Upper lobe of right lung (tissue), 1 donor: ENCODE measurements at regions not wholly inside any gene's neighbourhood (a gene's known extent, or its start where the extent isn't known, plus 50 kb on each side); places are given as distances from the start of the nearest gene placed in this dataset.
A peak's percentile ranks its signal among the peaks of the same experiment; 100 is the strongest.

Source experiments
- ATAC-seq: fragments of 200-7000 bp; cut with Tn5 transposase; one replicate; pipeline ENCODE4 v1.9.1; 2020; ENCODE audit warnings: mild to moderate bottlenecking, moderate library complexity
- DNase-seq: peaks from one replicate; pipeline ENCODE4 v3.0.0-alpha.2; 2020
- H3K27ac ChIP-seq: fragments of 200-600 bp; one replicate; pipeline ENCODE4 v1.8.0; 2022
- H3K27me3 ChIP-seq: fragments of 200-600 bp; one replicate; pipeline ENCODE4 v1.8.0; 2022; ENCODE audit warnings: mild to moderate bottlenecking
- H3K36me3 ChIP-seq: fragments of 200-600 bp; one replicate; pipeline ENCODE4 v1.8.0; 2022
- H3K4me1 ChIP-seq: fragments of 200-600 bp; one replicate; pipeline ENCODE4 v1.8.0; 2022
- H3K4me3 ChIP-seq: fragments of 200-600 bp; one replicate; pipeline ENCODE4 v1.8.0; 2022; ENCODE audit warnings: mild to moderate bottlenecking
- H3K9me3 ChIP-seq: fragments of 200-600 bp; one replicate; pipeline ENCODE4 v1.8.0; 2022
- CTCF ChIP-seq: fragments of 200-600 bp; IDR thresholded peaks from one replicate; pipeline ENCODE4 v1.8.0; 2022; ENCODE audit warnings: antibody characterized with exemption
- intact Hi-C: fragments of 100-400 bp; cut with DNase I; formaldehyde crosslinking; loops from one replicate; pipeline ENCODE4 v1.11.0; 2022
- donor health status: DM: no; HTN: yes; CAD: no; lungs with severe emphysema.

GRCh38 chr1:157367091-157367739 is 185.1 kb downstream of the FCRL5 start:
- no peak for TF ChIP-seq CTCF
- no peak overlapping the region for H3K4me3 ChIP-seq
- DNase-seq (no peak), ATAC-seq (no peak)
- H3K9me3 ChIP-seq: no peaks in the 10 kb centered on the region
- H3K4me1 ChIP-seq: no peaks in the 10 kb centered on the region
- H3K27ac ChIP-seq: no peak overlapping the region
- no peaks in the 10 kb centered on the region for H3K36me3 ChIP-seq
- intact Hi-C loops: no loop called here
- no peaks in the 10 kb centered on the region for H3K27me3 ChIP-seq

- intact Hi-C loops: no loop called here
- no peak for TF ChIP-seq CTCF
- no peaks in the 10 kb centered on the region for H3K27me3 ChIP-seq
These were observed 187.7 kb downstream of the FCRL5 start for GRCh38 chr1:157364612-157365011.

GRCh38 chr1:157363660-157364140 is 188.6 kb downstream of the FCRL5 start:
- ATAC-seq (peak; percentile 90), DNase-seq (no peak)
- intact Hi-C loops: no loop called here
- no peaks in the 10 kb centered on the region for H3K4me1 ChIP-seq
- no peak overlapping the region for H3K4me3 ChIP-seq
- H3K27me3 ChIP-seq: no peaks in the 10 kb centered on the region
- peak; percentile 59 for TF ChIP-seq CTCF
- H3K36me3 ChIP-seq: no peaks in the 10 kb centered on the region
- H3K27ac ChIP-seq: no peak overlapping the region
- no peaks in the 10 kb centered on the region for H3K9me3 ChIP-seq

More at GRCh38 chr1:157364612-157365011, 187.7 kb downstream of the FCRL5 start:
- no peak for ATAC-seq
- no peaks in the 10 kb centered on the region for H3K36me3 ChIP-seq
- no peaks in the 10 kb centered on the region for H3K4me1 ChIP-seq
- H3K9me3 ChIP-seq: no peaks in the 10 kb centered on the region
- no peak overlapping the region for H3K4me3 ChIP-seq
- DNase-seq: no peak
- H3K27ac ChIP-seq: no peak overlapping the region

- intact Hi-C loops: no loop called here
- H3K36me3 ChIP-seq: no peaks in the 10 kb centered on the region
- DNase-seq (no peak), ATAC-seq (no peak)
- no peak for TF ChIP-seq CTCF
- H3K4me1 ChIP-seq: no peaks in the 10 kb centered on the region
- no peak overlapping the region for H3K4me3 ChIP-seq
- no peaks in the 10 kb centered on the region for H3K27me3 ChIP-seq
- no peaks in the 10 kb centered on the region for H3K9me3 ChIP-seq
- no peak overlapping the region for H3K27ac ChIP-seq
These were observed 192.3 kb downstream of the FCRL5 start for GRCh38 chr1:157360023-157360390.

- ATAC-seq: peak; percentile 30
These were observed 192.8 kb downstream of the FCRL5 start for GRCh38 chr1:157359314-157360022.

More at GRCh38 chr1:157359314-157360022, 192.8 kb downstream of the FCRL5 start:
- DNase-seq: no peak
- Histone ChIP-seq H3K27ac (no peak overlapping the region), H3K4me1 (no peaks in the 10 kb centered on the region), H3K27me3 (no peaks in the 10 kb centered on the region), H3K9me3 (no peaks in the 10 kb centered on the region), H3K4me3 (no peak overlapping the region), H3K36me3 (no peaks in the 10 kb centered on the region)
- intact Hi-C loops: no loop called here
- TF ChIP-seq CTCF: no peak
